T-helper 2 cell (primary cell): ENCODE measurements at regions not wholly inside any gene's neighbourhood (a gene's known extent, or its start where the extent isn't known, plus 50 kb on each side); places are given as distances from the start of the nearest gene placed in this dataset.
"Not testable (repeated sequence)": the region's sequence is repeated elsewhere in the genome, so short reads cannot be mapped to it uniquely, and the experiment has no call there.

Source experiments
- DNase-seq, 5 experiments: peaks; one replicate each; pipeline versions ENCODE4 v3.0.0 to v3.0.0-alpha.2; 2012 to 2022

- DNase-seq, result no peak
Observed at GRCh38 chr12:66733321-66733720, 54.4 kb upstream of the GRIP1 start.

GRCh38 chr12:66733839-66734238 is 55.0 kb upstream of the GRIP1 start:
- no peak for DNase-seq

GRCh38 chr12:66735275-66735674 is 56.4 kb upstream of the GRIP1 start:
- no peak for DNase-seq

GRCh38 chr12:66736931-66737330 is 58.1 kb upstream of the GRIP1 start:
- DNase-seq, result no peak

- DNase-seq, result no peak
Observed at GRCh38 chr12:66739266-66739665, 60.4 kb upstream of the GRIP1 start.

GRCh38 chr12:66739940-66740651 is 61.2 kb upstream of the GRIP1 start:
- no peak for DNase-seq

GRCh38 chr12:66740732-66741131 is 61.9 kb upstream of the GRIP1 start:
- no peak for DNase-seq

- DNase-seq, result no peak
Observed at GRCh38 chr12:66741919-66742318, 63.0 kb upstream of the GRIP1 start.

GRCh38 chr12:66742508-66743367 is 63.9 kb upstream of the GRIP1 start:
- DNase-seq, result no peak

GRCh38 chr12:66744461-66744860 is 65.6 kb upstream of the GRIP1 start:
- DNase-seq, result no peak

- no peak for DNase-seq
Observed at GRCh38 chr12:66744956-66745383, 66.1 kb upstream of the GRIP1 start.

- DNase-seq, result no peak
Observed at GRCh38 chr12:66746489-66747201, 67.8 kb upstream of the GRIP1 start.

GRCh38 chr12:66751432-66752113 is 72.7 kb upstream of the GRIP1 start:
- no peak for DNase-seq

GRCh38 chr12:66753810-66754209 is 74.9 kb upstream of the GRIP1 start:
- no peak for DNase-seq

GRCh38 chr12:66755727-66756395 is 77.0 kb upstream of the GRIP1 start:
- DNase-seq, result no peak

GRCh38 chr12:66756631-66757030 is 77.8 kb upstream of the GRIP1 start:
- DNase-seq, result no peak

- not testable (repeated sequence) for DNase-seq
Observed at GRCh38 chr12:66760122-66760521, 81.2 kb upstream of the GRIP1 start.

- DNase-seq, result no peak
Observed at GRCh38 chr12:66763467-66763866, 84.6 kb upstream of the GRIP1 start.

GRCh38 chr12:66765204-66765603 is 86.3 kb upstream of the GRIP1 start:
- DNase-seq, result no peak

- DNase-seq, result no peak
Observed at GRCh38 chr12:66767536-66767935, 88.7 kb upstream of the GRIP1 start.

GRCh38 chr12:66768293-66768692 is 89.4 kb upstream of the GRIP1 start:
- no peak for DNase-seq

- DNase-seq, result no peak
Observed at GRCh38 chr12:66774929-66775328, 96.1 kb upstream of the GRIP1 start.
